ENCODE measurements at regions not wholly inside any gene's neighbourhood (a gene's known extent, or its start where the extent isn't known, plus 50 kb on each side); places are given as distances from the start of the nearest gene placed in this dataset.
"Not testable (repeated sequence)": the region's sequence is repeated elsewhere in the genome, so short reads cannot be mapped to it uniquely, and the experiment has no call there.

- DNase-seq (ENCODE audit: low read depth in 2 of 2), result no peak
Observed at GRCh38 chr17:20941872-20942271, 100.9 kb downstream of the USP22 start.

- DNase-seq (ENCODE audit: low read depth in 2 of 2), result no peak
Observed at GRCh38 chr17:20944014-20944865, 98.6 kb downstream of the USP22 start.

GRCh38 chr17:20947708-20948107, 95.1 kb downstream of the USP22 start:
- not testable (repeated sequence) for DNase-seq (ENCODE audit: low read depth in 2 of 2)

- DNase-seq (ENCODE audit: low read depth in 2 of 2), result peak; percentile 12 to 30
Observed at GRCh38 chr17:20948984-20949777, 93.6 kb downstream of the USP22 start.

Measured in stimulated activated CD4-positive, alpha-beta T cell treated with anti-CD3 and anti-CD28 coated beads, Interleukin-15, amount 100 ng/mL, for 48 hours (primary cell).